K562 (cell line): ENCODE measurements at regions not wholly inside any gene's neighbourhood (a gene's known extent, or its start where the extent isn't known, plus 50 kb on each side); places are given as distances from the start of the nearest gene placed in this dataset.

Experiments
- ATAC-seq: fragments of 200-7000 bp; cut with Tn5 transposase; 3 replicates; pipeline ENCODE4 v1.9.1; 2020; ENCODE audit warnings: moderate library complexity
- BruUV-seq: library from RNA; stranded (reverse); fragments of 400-500 nt; replicated peaks from 2 replicates; lab custom pipeline; 2021; lab: Mats Ljungman, UMichigan
- CTCF ChIA-PET: fragments of 300-600 bp; formaldehyde crosslinking; extraction: SDS; loops from one replicate; lab custom pipeline; 2021; ENCODE audit warnings: low intra/inter-chr PET ratio; lab: Yijun Ruan, JAX
- POLR2A ChIA-PET: fragments of 300-600, 350-650 bp; sonication (Branson Sonifier 250); formaldehyde crosslinking; extraction: SDS; loops from one replicate; lab custom pipeline; 2021; ENCODE audit warnings: antibody characterized with exemption, inconsistent platforms; lab: Yijun Ruan, JAX
- DNase-seq, 4 experiments: peaks; one replicate each; pipeline versions ENCODE4 v3.0.0 to v3.0.0-alpha.2; 2011 to 2018; ENCODE audit warnings: low spot score in 3 of 4, mixed read lengths in 3 of 4; ENCODE audit errors: extremely low read depth in 1 of 4
- FAIRE-seq: peaks from 2 replicates; lab custom pipeline; 2011; peaks lifted over from hg19 to GRCh38; lab: Jason Lieb, UNC
- H2AFZ ChIP-seq: 2 replicates; pipeline ENCODE4 v1.6.0; 2011; ENCODE audit warnings: low read depth, low read length, control low read depth, inconsistent platforms
- H3K27ac ChIP-seq: fragments of 200-600 bp; 3 replicates; pipeline ENCODE4 v1.8.0; 2011; ENCODE audit warnings: low read depth, mild to moderate bottlenecking, control low read depth, inconsistent platforms, low read length, moderate library complexity, mixed read lengths; ENCODE audit errors: extremely low read depth
- H3K27me3 ChIP-seq, 2 experiments: fragments of 300-600 bp in 1 of 2; 2 replicates in 1 of 2; 3 replicates in 1 of 2; pipeline versions ENCODE4 v1.6.0 to v1.8.0; 2011; ENCODE audit warnings: inconsistent platforms in 2 of 2, low read length in 2 of 2, mild to moderate bottlenecking in 1 of 2, mixed read lengths in 1 of 2, moderate library complexity in 1 of 2; ENCODE audit not compliant: control insufficient read depth in 2 of 2, insufficient read depth in 2 of 2
- H3K36me3 ChIP-seq: fragments of 300-600 bp; 3 replicates; pipeline ENCODE4 v1.8.0; 2011; ENCODE audit warnings: mild to moderate bottlenecking, low read length, inconsistent platforms; ENCODE audit not compliant: control insufficient read depth, insufficient read depth
- H3K4me1 ChIP-seq, 2 experiments: fragments of 200-600 bp in 1 of 2; replicated peaks in 1 of 2; 2 replicates in 1 of 2; 3 replicates in 1 of 2; pipeline versions ENCODE4 v1.5.1 to v1.8.0; 2011; ENCODE audit warnings: inconsistent platforms in 2 of 2, low read length in 2 of 2, mild to moderate bottlenecking in 1 of 2, mixed read lengths in 1 of 2, moderate library complexity in 1 of 2; ENCODE audit not compliant: control insufficient read depth in 2 of 2, insufficient read depth in 2 of 2
- H3K4me2 ChIP-seq: 2 replicates; pipeline ENCODE4 v1.6.1; 2011; ENCODE audit warnings: low read length, control low read depth, inconsistent platforms, mixed read lengths; ENCODE audit not compliant: insufficient read depth
- H3K4me3 ChIP-seq: fragments of 200-600 bp; sonication (generic), shearing (Covaris generic); 2 replicates; pipeline ENCODE4 v1.5.1; 2016; ENCODE audit warnings: control low read depth, inconsistent platforms
- H3K79me2 ChIP-seq: fragments of 200-600 bp; 3 replicates; pipeline ENCODE4 v1.8.0; 2011; ENCODE audit warnings: low read length, inconsistent platforms; ENCODE audit not compliant: control insufficient read depth, insufficient read depth
- H3K9ac ChIP-seq, 2 experiments: 2 replicates each; pipeline versions ENCODE4 v1.6.0 to v1.6.1; 2011; ENCODE audit warnings: low read depth in 2 of 2, low read length in 2 of 2, control low read depth in 1 of 2, inconsistent platforms in 1 of 2, mild to moderate bottlenecking in 1 of 2, mixed read lengths in 1 of 2; ENCODE audit not compliant: insufficient read depth in 1 of 2
- H3K9me1 ChIP-seq: one replicate; pipeline ENCODE4 v1.6.0; 2011; ENCODE audit warnings: inconsistent platforms, mild to moderate bottlenecking, low read length, moderate library complexity; ENCODE audit not compliant: control insufficient read depth, insufficient read depth
- H3K9me3 ChIP-seq: replicated peaks from 2 replicates; pipeline ENCODE4 v1.5.1; 2011; ENCODE audit warnings: low read depth, low read length, inconsistent platforms; ENCODE audit not compliant: control insufficient read depth, insufficient read depth
- H4K20me1 ChIP-seq: replicated peaks from 2 replicates; pipeline ENCODE4 v1.6.1; 2011; ENCODE audit warnings: low read length, inconsistent platforms, mixed read lengths; ENCODE audit not compliant: control insufficient read depth, insufficient read depth
- DDX20 ChIP-seq: fragments of 450-650 bp; IDR thresholded peaks from 2 replicates; pipeline ENCODE4 v1.6.1; 2016; ENCODE audit warnings: missing genetic modification characterization, low read depth, mild to moderate bottlenecking, missing compliant biosample characterization, moderate library complexity
- GATAD2B ChIP-seq: fragments of 450-650 bp; IDR thresholded peaks from 2 replicates; pipeline ENCODE4 v1.6.1; 2017; ENCODE audit warnings: mild to moderate bottlenecking, borderline replicate concordance
- HDGF ChIP-seq: fragments of 450-650 bp; IDR thresholded peaks from 2 replicates; pipeline ENCODE4 v1.6.1; 2016
- HES1 ChIP-seq: fragments of 450-650 bp; IDR thresholded peaks from 2 replicates; pipeline ENCODE4 v1.6.1; 2016; ENCODE audit warnings: low read depth, mild to moderate bottlenecking, moderate library complexity
- JUND ChIP-seq, 2 experiments: IDR thresholded peaks; 2 replicates in 1 of 2; 3 replicates in 1 of 2; pipeline ENCODE4 v1.6.1; 2011; ENCODE audit warnings: borderline replicate concordance in 2 of 2, low read depth in 2 of 2, low read length in 2 of 2, improper control_type of control experiment in 1 of 2, missing biosample characterization in 1 of 2, missing genetic modification characterization in 1 of 2, missing genetic modification reagents in 1 of 2
- MLX ChIP-seq, 2 experiments: fragments of 450-650 bp in 1 of 2; sonication (generic) in 1 of 2; formaldehyde crosslinking; conservative IDR thresholded peaks; 2 replicates each; pipeline versions ENCODE4 v1.4.0 to v1.8.1; 2020 to 2022; ENCODE audit warnings: mild to moderate bottlenecking in 1 of 2, missing genetic modification reagents in 1 of 2
- PML ChIP-seq: IDR thresholded peaks from 2 replicates; pipeline ENCODE4 v1.6.1; 2012; ENCODE audit warnings: low read length, inconsistent platforms
- RB1 ChIP-seq: fragments of 450-650 bp; IDR thresholded peaks from 2 replicates; pipeline ENCODE4 v1.6.1; 2017; ENCODE audit warnings: low read depth, mild to moderate bottlenecking
- SMAD4 ChIP-seq: fragments of 250-450 bp; sonication (Bioruptor Pico); conservative IDR thresholded peaks from 2 replicates; pipeline ENCODE4 v1.8.0; 2021; ENCODE audit warnings: inconsistent platforms, mild to moderate bottlenecking, moderate library complexity
- SRSF7 ChIP-seq: fragments of 200-400 bp; formaldehyde crosslinking; optimal IDR thresholded peaks from 2 replicates; pipeline ENCODE3; 2017; ENCODE audit warnings: mild to moderate bottlenecking, low read depth, low read length
- TFAM ChIP-seq: fragments of 250-450 bp; sonication (Bioruptor Pico); conservative IDR thresholded peaks from 2 replicates; pipeline ENCODE4 v1.5.0; 2021; ENCODE audit warnings: mild to moderate bottlenecking, moderate library complexity
- ZC3H8 ChIP-seq: fragments of 450-650 bp; IDR thresholded peaks from 2 replicates; pipeline ENCODE4 v1.6.1; 2017
- ZEB2 ChIP-seq: fragments of 450-650 bp; IDR thresholded peaks from 2 replicates; pipeline ENCODE4 v1.6.1; 2016
- ZFX ChIP-seq: sonication (generic); formaldehyde crosslinking; IDR thresholded peaks from 2 replicates; pipeline ENCODE4 v1.8.0; 2022; ENCODE audit warnings: mild to moderate bottlenecking, missing genetic modification reagents, moderate library complexity
- ZNF121 ChIP-seq: sonication (generic); formaldehyde crosslinking; conservative IDR thresholded peaks from 2 replicates; pipeline ENCODE4 v1.8.0; 2022; ENCODE audit warnings: missing genetic modification reagents
- ZNF408 ChIP-seq: fragments of 250-450 bp; sonication (Bioruptor Pico); IDR thresholded peaks from 2 replicates; pipeline ENCODE4 v1.4.0; 2020; ENCODE audit warnings: low read depth, mild to moderate bottlenecking, moderate library complexity
- ZNF609 ChIP-seq: sonication (generic); formaldehyde crosslinking; IDR thresholded peaks from 2 replicates; pipeline ENCODE4 v1.8.1; 2023; ENCODE audit warnings: missing genetic modification reagents, mild to moderate bottlenecking, borderline replicate concordance
- WGBS: fragments of 100-300 bp; shearing (Covaris generic); methylation state at CpG from one replicate; pipeline ENCODE4 v1.1.6; 2016; ENCODE audit warnings: low coverage, mixed read lengths; ENCODE audit not compliant: insufficient coverage; ENCODE audit errors: missing lambda C conversion rate; 5-methylcytosine and 5-hydroxymethylcytosine counted together
- in situ Hi-C: fragments of 300-500 bp; cut with MboI; formaldehyde crosslinking; loops from 4 replicates; pipeline ENCODE4 v1.15.0; 2018; ENCODE audit warnings: inconsistent platforms, mixed read lengths
- intact Hi-C: fragments of 100-400 bp; cut with micrococcal nuclease; formaldehyde crosslinking; loops from 2 replicates; pipeline ENCODE4 v1.14.2; 2022

GRCh38 chr13:64007339-64007738 lies 2591.7 kb upstream of the PCDH20 start:
- Histone ChIP-seq H2AFZ (no peak overlapping the region), H3K9me1 (no peaks in the 10 kb centered on the region), H4K20me1 (no peaks in the 10 kb centered on the region), H3K4me2 (no peak overlapping the region), H3K9ac (no peak overlapping the region)
- no peak for FAIRE-seq
- WGBS, result 25% methylated on average over 1 of the region's 1 CpG
- intact Hi-C loops (no loop called here), in situ Hi-C loops (no loop called here)
- POLR2A ChIA-PET, result no interaction called here
- BruUV-seq, result no TSS peak
- TF ChIP-seq ZNF609 (CRISPR knock-in tag) (no peak), ZC3H8 (no peak), RB1 (no peak), ZNF121 (CRISPR knock-in tag) (no peak), DDX20 (tag) (no peak), SRSF7 (no peak), JUND (IDR thresholded peaks at IDR 0.05; ENCODE audit: borderline replicate concordance, low read depth, low read length) (no peak), JUND (tag; IDR thresholded peaks at IDR 0.05; ENCODE audit: borderline replicate concordance, low read depth, low read length) (no peak), HDGF (no peak), ZEB2 (no peak), ZNF408 (CRISPR knock-in tag) (no peak), SMAD4 (CRISPR knock-in tag) (no peak), MLX (CRISPR knock-in tag; conservative IDR thresholded peaks at IDR 0.05) (no peak), GATAD2B (no peak), ZFX (no peak), HES1 (no peak), TFAM (CRISPR knock-in tag) (no peak), PML (no peak)
- TF ChIP-seq, all 486 proteins: peak for 0
- H3K36me3 ChIP-seq, result no peaks in the 10 kb centered on the region
- CTCF ChIA-PET, result no interaction called here
- ATAC-seq (no peak), DNase-seq (no peak)
- no peaks in the 10 kb centered on the region for H3K27me3 ChIP-seq
- H3K27ac ChIP-seq, result no peak overlapping the region
- H3K4me1 ChIP-seq, result no peaks in the 10 kb centered on the region
- H3K4me3 ChIP-seq, result no peak overlapping the region
- no peaks in the 10 kb centered on the region for H3K9me3 ChIP-seq
- H3K79me2 ChIP-seq, result no peaks in the 10 kb centered on the region
